AG09309 (cell line): ENCODE measurements at regions not wholly inside any gene's neighbourhood (a gene's known extent, or its start where the extent isn't known, plus 50 kb on each side); places are given as distances from the start of the nearest gene placed in this dataset.

Experiments
- DNase-seq: peaks from one replicate; pipeline ENCODE4 v3.0.0-alpha.2; 2010; ENCODE audit warnings: low read depth
- H3K4me3 ChIP-seq: 2 replicates; pipeline ENCODE4 v1.5.1; 2011; ENCODE audit warnings: mild to moderate bottlenecking, low read depth, low read length, moderate library complexity; ENCODE audit not compliant: control insufficient read depth
- CTCF ChIP-seq: IDR thresholded peaks from 2 replicates; pipeline ENCODE4 v1.5.1; 2011; ENCODE audit warnings: mild to moderate bottlenecking, low read depth, low read length, inconsistent platforms; ENCODE audit not compliant: insufficient read depth, control insufficient read depth; ENCODE audit errors: missing control alignments

DNA sequence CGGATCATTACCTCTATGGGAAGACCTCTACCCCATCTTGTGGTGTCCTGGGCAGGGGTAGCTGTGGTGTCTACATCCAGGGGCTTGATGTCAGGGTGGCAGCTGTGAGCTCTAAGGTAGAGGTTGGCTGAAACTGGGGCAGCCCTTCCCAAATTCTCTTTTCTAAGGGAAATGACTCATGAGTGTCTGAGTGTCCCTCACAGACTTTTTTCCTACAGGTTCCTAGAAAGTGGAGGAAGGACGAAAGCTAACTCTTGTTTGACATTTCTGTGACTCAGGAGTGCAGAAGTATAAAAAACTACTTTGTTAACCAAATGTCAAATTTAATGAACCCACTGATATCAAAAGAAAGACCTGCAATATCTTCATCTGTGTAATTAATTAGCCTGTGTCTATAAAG is 481.5 kb downstream of the PDCD6IP start:
- no peak for DNase-seq
- H3K4me3 ChIP-seq: no peak overlapping the region
- no peak for TF ChIP-seq CTCF

- H3K4me3 ChIP-seq: no peak overlapping the region
- DNase-seq: no peak
- no peak for TF ChIP-seq CTCF
Observed at GRCh38 chr3:34283751-34284150, 485.3 kb downstream of the PDCD6IP start.

DNA sequence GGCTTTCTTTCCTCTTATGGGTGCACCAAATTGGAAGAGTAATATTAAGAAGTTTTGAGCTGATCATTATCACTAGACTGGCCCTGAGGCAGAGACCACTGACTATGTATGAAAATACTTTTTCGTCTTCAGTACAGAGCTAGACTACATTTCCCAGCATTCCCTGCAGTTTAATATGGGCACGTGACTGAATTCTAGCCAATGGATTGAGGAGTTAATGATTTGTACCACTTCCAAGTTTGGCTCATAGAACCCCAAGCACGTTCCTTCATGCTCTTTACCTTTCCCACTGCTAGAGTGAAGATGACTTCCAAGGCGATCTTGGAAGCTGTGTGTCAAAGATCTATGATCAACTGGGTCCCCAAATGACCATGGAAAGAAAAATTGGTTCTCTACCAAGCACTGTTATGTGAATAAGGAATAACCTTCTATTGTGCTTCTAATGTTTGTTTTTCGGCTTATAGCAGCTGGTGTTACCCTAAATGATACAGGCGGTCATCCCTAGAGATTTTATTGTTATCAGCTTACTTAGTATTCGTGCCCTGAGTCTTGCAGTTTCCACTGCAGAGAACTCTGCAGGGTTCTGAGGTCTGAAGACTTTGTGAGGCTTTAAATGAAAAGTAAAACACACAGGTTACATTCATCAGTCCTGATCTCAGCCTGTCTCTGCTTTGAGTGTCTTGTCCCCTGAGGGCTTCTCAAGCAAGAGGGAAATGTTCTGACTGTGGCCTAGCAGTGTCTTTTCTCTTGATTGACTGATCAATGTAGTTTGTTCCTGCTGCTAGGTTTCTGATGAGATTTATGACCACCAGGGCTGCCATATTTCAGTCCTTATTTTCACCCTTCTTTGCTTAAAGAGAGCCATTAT is 486.8 kb downstream of the PDCD6IP start:
- no peak overlapping the region for H3K4me3 ChIP-seq
- DNase-seq: no peak
- no peak for TF ChIP-seq CTCF

DNA sequence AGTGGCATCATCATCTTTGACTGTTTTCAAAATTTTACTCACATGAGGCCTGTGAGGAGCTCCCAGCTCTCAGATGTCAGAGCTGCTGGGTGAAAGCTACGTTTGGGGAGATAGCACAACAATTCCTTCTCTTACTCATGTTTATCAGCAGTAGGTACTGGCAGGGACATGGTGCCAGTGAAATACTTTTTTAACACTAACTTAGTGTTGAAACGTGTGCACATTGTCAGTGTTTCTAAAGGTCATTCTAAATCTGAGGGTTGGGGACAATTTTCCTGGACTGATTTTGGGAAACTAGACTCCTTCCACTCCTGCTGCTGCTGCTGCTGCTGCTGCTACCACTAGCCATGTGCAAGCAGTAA is 487.4 kb downstream of the PDCD6IP start:
- no peak overlapping the region for H3K4me3 ChIP-seq
- TF ChIP-seq CTCF: no peak
- no peak for DNase-seq

GRCh38 chr3:34292605-34293300 is 494.3 kb downstream of the PDCD6IP start:
- no peak overlapping the region for H3K4me3 ChIP-seq
- TF ChIP-seq CTCF: no peak
- no peak for DNase-seq

GRCh38 chr3:34294240-34294639 is 495.8 kb downstream of the PDCD6IP start:
- DNase-seq: no peak
- no peak for TF ChIP-seq CTCF
- no peak overlapping the region for H3K4me3 ChIP-seq
